ENCODE measurements at regions not wholly inside any gene's neighbourhood (a gene's known extent, or its start where the extent isn't known, plus 50 kb on each side); places are given as distances from the start of the nearest gene placed in this dataset.
"Not testable (repeated sequence)": the region's sequence is repeated elsewhere in the genome, so short reads cannot be mapped to it uniquely, and the experiment has no call there.

DNA sequence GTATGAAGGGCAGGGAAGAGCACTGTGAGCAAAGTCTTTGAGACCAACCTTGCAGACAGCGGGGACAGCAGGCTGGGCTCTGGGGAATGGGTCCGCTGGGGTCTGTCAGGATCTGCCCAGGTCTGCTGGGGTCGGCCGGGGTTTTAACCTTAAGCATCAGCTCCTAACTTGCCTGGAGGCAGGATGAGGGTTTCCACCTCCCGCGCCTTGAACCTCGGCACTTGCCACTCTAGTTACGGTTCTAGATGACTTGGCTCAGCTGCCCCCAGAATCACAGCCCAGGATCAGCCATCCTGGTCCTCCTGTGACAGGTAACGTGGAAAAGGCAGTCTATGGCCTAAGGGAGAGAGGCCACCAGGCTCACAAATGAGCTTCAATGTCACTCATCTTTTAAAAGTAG lies 50.4 kb upstream of the CACUL1 start:
- DNase-seq = no peak

DNA sequence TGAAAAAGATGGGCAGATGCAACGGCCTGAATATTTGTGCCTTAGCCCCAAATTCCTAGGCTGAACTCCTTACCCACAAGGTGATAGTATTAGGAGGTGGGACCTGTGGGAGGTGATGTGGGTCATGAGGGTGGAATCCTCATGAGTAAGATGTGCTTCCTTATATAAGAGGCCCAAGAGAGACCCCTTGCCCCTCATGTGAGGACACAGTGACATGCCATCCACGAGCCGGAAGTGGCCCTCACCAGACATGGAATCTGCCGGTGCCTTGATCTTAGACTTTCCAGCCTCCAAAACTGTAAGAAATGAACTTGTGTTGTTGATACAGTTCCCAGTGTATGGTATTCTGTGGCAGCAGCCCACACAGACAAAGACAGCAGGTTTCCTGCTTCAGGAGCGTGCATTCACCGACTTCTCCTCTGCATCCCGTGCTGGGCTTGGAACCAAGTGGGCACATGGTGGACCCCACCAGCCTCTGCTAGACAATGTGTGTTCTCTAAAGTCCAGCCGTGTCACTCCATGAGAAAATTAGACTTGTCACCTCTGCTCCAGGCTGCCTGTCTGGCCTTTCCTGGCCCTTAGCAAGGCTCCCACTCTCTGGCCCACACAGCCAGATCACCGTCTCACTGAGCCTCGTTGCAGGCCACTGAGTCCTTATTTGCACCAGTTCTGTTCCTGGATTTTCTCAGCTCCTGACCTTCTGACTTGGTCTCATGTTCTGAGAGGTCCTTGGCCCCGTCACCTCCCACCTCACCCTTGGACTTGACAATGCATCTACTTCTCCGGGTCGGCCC lies 52.9 kb upstream of the CACUL1 start:
- no peak for DNase-seq

DNA sequence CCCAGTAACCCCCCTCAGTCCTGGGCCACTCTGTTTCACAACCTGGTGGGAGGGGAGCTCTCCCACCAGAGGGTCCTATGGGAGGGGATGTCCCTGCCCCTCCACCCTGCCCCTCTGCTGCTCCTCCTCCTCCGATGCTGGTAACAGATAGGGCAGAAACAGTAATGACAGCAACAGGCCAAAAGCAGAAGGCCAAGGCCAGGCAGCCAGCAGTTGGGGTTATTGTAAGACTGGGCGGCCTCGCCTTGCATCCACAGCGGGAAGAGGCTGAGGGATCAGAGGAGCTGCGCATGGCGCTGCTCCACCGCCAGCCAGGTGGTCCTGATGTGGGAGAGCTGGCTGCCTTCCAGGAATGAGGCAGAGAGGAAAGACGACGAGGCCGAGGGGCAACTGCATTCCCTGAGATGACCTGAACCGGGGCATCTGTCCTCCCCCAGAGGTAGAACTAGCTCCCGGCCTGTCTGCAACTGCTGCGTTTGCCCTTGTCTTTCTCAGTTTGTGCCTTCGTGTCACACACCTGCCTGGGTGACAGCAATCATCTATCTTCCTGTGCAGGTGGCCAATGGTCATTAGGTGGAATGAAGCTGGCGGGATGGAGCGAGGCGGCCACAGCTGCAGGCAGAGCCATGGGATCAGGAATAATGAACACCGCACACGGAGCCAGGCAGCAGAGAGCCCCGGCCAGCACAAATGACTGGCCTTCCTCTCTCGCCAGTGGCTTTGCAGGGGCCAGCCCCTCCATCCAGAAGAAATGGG lies 54.0 kb upstream of the CACUL1 start:
- no peak for DNase-seq

DNA sequence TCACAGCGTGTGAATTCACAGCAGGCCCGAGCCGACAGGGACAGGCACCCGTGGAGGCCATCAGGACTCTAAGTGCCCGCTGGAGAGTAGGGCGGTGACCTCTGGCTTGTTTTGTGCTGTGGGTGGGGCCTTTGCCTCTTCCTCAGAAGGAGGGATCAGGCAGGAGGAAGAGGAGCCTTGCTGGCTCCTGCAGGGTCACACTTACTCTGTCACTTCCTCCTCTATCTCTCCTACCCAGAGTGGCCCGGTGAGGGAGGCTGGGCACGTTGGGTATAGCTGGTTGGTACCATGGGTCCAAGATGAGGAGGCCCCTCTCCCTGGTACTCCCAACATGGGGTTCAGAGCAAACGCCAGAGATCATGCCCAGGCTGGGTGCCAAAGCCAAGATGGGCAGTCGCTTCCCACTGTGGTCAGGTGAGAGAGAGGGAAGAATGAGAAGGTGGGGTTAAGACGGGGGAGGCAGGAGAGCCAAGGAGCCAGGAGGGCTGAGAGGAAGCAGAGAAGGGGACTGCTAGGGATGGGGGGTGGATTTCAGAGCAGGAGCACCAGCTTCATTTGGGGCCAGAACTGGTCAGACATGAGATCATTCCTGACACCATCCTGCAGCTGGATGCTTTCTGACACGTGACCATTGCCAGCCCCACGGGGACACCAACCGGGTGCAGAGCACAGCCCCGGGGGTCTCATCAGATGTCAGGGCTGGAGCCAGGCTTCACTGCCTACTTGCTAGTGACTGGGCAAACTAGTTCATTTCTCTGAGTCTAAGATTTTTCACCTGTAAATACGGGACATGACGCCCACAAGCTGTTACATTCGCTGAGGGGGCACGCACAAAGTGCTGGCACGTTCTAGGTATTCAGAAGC lies 54.8 kb upstream of the CACUL1 start:
- no peak for DNase-seq

DNA sequence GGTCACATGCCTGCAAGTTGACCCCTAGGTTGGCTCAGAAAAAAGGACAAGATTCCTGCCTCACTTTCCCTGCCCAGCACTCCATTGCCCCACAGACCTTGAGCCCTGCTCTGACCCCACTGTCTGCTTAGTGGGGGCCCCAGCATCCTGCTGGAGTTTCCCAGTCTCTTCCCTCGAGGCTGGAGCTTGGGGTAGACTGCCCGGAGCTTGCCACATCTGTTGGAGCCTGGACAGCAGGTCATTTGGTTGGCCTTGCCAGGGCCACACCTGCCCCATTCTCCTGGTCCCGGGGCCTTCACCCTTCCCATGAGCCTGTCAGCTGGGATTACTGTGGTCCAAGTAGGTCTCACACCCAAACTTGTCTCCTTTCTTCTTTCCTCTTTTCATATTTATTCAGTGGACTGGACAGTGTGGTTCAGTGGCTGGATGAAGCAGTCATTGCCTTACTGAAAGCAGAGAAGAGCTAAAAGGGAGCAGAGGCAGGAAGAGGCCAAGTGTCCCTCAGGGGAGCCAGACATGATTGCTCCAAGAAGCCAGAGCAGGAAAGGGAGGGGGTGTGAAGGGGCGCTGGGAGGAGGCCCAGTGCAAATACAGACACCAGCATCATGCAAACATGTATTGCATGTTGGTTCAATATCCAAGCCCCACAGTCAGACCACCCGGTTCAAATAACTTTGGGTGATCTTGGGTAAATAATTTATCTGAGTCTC lies 56.2 kb upstream of the CACUL1 start:
- DNase-seq = no peak

DNA sequence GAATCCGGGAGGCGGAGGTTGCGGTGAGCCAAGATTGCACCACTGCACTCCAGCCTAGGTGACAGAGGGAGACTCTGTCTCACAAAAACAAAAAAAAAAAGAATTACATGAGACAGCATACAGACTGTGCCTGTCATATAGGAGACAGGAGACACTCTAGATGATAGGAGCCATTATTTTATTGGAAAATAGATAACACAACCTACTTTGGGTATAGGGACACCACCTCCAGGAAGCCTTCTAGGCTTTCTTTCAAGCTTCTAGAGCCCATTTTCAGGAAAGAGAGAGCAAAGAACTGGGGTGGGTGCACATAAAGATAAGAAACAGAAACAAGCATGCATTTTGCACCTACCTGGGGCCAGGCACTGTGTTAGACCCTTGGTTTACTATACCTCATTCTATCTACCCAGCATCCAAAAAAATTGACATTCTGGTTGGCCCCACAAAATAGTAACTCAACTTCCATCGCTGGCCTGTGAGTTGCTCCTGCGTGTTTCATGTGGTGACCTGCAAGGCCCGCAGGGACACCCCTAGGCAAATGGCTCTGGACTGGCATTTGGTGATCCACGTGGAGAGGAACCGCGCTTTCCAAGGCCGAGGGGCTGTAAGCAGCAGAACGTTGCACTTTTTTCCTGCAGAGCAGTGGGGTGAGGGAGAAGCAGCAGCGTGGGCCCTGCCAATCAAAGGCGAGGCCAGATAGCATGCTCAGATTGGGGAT lies 57.1 kb upstream of the CACUL1 start:
- DNase-seq = no peak

DNA sequence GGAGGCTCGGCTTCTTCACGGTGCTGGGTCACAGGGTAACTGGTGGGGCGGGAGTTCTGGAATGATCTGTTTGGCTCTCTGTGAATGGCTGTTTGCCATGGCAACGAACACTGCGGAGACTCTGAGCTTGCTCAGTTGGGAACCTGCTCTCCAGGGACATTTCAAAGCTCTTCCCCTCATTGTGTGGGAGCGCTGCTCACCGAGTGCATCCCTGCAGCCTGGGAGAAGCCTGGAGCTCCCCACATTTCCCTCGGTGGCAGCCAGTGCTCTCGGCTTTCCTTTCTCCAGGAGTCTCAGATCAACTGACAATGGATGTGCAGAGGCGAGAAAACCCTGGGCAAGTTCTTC lies 57.6 kb upstream of the CACUL1 start:
- no peak for DNase-seq

DNA sequence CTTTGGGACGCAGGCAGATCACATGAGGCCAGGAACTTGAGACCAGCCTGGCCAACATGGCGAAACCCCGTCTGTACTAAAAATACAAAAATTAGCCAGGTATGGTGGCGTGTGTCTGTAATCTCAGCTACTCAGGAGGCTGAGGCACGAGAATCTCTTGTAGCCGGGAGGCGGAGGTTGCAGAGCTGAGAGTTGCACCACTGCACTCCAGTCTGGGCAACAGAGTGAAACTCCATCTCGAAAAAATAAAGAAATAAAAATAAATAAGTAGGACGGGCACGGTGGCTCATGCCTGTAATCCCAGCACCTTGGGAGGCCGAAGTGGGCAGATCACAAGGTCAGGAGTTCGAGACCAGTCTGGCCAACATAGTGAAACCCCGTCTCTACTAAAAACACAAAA lies 58.2 kb upstream of the CACUL1 start:
- not testable (repeated sequence) for DNase-seq

DNA sequence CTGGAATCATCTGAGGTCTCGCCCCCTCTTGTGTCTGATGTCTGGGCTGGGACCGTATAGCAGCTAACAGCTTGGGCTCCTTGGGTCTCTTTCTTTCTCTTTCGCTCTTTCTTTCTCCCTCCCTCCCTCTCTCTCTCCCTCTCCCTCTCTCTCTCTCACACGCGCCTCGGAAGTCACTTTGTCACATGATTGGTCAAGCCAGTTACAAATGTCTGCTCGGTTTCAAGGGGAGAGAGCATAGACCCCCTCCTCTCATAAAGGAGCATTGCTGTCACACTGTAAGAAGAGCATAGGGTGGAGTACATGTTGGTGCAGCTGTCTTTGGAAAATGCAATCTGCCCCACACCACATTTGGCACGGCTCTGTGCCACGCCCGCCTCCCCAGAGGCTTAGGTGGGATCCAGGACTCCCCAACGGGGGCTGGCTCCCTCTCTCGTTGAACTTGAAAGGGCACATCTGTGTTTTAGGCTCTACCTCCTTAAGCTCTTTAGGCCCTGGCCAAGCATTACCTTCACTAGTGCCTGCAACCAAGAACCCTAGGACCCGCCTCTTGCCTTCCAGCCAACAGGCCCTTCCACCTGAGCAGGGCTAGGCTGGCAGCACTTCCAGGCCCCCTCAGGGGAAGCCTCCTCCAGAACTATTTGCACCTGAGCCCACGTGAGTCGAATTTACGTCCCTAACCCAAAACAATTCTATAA lies 61.9 kb upstream of the CACUL1 start:
- no peak for DNase-seq

DNA sequence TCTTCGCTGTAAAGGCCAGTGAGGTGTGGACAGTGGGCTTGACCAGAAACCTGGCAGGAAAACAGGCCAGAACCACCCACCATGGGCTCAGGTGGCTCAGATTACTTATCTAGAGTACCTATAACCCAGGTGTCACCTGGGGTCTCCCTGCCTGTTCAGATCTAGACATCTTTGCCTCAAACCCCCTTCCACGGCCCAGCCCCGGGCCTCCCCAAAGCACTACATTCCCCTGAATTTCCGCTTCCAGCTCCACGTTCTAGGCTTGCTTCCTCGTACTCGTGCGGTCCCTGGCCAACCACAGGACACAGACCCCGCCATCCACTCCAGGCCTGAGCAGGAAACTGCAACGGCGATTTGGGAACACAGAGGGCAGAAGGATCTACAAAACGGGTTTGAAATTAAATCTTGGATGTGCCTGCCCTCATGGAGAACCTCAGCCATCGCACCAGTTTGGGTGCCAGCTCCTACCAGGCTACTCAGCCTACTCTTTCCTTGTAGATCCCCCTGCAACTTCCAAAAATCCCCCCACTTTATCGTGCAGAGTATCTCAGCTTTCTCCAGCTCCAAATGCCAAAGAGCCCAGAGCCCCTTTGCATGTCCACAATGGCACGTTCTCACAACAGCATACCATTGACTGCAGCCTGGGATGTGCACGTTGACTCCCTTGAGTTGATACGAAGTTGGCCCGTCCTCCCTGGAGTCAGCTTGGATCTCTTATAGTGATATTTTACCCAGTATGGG lies 62.7 kb upstream of the CACUL1 start:
- no peak for DNase-seq

DNA sequence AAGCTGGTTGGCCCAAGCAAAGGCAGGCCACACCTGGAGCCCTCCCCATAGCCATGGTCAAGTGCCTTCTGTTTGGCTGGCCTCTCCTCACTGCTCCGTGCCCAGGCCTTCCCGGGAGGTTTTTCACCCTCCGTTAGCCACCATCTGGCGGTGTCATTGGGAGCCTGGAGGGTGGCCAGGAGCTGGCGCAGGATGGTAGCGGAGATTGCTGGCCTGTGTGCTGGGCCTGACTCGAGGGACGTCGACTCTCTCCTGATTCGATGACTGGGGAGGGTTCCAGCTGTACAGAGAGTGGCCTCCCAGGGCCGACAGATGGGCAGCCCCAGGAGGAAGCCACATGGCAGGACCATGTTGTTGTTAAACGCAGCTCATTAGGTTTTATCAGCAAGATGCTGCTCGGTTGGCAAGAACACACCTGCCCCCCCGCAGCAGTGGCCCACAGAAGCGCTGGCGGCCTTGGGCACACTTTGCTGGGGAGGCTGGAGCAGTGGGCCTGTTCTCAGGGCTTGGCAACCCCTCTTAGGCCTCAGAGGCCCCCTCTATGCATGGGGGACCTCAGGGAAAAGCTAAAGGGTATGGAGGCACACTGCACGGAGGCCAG lies 64.0 kb upstream of the CACUL1 start:
- DNase-seq = no peak

DNA sequence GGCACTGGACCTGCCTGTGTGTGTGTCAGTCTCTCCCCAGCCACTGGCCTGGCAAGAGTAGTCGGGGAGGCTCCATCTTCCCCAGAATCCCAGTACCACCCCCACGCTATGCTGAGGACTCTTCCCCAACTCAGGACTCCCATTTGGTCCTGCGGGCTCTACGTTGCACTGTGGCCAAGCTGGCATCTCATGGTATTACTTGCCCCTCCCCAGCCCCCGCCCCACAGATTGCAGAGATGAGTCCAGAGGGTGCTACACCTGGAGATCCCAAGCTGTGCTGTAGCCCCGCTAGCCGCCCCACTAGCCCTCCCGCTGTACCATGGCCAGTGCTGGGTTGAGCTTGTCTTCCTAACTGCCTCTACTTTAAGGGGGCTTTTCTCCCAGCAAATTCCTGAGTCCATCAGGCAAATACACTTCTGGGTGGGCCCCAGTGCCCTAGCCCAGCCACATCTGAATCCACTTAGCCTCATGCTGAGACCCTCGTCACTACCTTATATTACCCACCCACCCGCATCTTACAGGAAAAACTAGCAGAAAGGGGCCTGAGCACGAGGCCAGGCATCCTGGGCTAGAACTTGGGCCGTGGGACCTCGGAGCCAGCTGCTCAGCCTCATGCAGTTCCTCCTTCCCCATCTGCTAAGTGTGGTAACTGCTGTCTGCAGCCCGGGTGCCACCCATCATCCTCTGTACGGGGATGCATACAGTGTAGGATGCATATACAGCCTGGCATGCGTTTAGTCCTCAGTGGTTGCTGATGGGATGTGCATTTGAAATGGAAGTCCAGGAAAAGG lies 65.8 kb upstream of the CACUL1 start:
- DNase-seq = no peak

DNA sequence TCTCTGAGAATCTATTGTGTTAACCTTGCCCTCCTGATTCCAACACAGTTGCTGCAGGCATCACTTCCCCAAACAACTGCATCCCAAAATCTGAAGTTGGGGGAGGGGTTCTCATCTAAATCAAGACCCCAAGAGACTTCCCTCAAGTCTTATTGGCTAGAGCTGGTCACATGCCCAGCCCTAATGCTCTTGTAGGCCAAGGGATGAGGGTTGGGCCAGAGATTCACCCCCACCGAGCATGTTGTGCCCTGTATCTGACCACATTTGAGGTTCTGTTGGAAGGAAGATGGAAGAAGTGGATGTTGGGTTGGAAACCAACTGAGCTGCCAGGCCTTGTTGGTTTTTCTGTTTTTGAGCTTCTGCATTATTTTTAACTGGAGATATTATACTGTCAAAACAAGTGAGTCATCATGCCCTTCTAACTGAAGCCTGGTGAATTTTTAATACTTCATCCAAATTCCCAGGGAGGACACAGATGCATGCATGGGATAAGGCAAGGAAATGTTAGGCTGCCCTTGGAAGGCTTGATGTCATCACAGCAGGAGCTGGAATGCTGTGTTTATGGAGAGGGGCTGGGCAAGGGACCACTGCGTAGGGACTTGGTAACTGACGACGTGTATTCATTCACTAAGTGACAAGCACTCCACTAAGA lies 68.6 kb upstream of the CACUL1 start:
- no peak for DNase-seq

DNA sequence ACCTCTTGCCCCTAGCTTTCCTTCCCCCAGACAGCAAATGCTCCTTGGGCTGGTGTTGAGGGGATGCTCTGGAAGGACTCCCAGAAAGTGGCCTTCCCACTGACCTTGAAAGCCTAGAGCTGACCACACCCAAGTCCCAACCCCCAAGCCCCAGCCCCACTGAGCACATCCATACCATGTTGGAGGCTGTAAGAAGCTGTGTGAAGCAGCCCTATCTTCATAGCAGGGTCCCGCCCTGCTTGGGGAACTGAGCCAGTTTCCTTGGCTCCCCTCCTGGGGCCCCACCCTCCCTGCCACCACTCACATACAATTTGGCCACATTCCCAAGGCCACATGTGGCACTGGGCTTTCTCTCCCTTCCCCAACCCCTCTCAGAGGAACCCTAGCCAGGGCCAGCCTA lies 72.3 kb upstream of the CACUL1 start:
- no peak for DNase-seq

DNA sequence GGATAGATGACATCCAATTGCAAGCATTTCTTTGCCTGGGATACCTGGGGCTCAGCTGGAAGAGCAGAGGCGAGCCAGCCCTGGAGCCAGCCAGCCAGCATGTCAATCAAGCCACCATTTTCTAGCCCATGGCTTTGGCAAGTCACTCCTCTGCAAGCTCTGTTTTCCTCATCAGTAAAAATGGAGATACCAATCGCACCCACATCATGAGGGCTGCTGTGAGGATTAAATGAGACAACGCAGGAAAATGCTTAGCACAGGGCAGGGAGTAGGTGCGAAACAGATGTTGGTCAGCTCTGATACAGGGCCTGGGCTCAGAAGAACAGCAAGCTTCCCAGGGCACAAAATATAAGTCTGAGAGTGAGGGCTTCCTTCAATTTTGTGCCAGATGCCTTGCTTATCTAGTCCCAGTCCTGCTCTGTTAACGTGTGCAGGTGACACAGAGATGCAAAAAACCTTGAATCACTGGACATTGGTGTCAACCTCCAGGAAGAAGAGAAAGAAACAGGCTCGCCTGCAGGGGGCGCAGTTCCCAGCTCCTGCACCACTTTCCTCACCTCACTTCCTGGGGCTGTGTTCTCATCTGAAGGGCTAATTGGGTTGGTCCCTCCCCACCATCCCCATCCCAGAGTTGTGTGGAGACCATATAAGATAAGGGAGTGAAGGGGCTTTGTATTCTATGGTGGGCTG lies 72.8 kb upstream of the CACUL1 start:
- no peak for DNase-seq

DNA sequence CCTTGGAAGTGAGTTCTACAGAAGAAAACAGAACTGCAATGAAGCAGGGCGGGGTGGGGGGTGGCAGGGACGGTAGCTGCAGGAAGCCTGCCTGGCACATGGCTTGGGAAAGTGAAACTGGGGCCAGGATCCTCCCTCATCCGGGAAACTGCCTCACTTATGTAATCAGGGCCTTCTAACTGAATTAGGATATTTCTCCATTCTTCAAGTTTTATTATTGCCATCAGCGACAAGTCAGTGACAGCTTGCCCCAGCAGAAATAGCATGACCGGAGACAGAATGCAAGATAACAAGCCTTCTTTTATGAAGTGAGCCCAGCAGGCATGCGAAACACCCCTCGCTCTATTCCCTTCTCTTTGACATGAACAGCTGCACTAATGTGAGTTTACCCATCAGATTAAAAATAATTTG lies 77.5 kb upstream of the CACUL1 start:
- DNase-seq = no peak

DNA sequence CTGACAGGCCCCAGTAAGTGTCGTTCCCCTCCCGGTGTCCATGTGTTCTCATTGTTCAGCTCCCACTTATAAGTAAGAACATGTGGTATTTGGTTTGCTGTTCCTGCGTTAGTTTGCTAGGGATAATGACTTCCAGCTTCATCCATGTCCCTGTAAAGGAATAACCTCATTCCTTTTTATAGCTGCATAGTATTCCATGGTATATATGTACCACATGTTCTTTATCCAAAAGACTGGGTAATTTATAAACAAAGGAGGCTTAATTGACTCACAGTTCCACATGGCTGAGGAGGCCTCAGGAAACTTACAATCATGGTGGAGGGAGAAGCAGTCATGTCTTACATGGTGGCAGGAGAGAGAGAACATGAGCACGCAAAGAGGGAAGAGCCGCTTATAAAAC lies 79.6 kb upstream of the CACUL1 start:
- DNase-seq = not testable (repeated sequence)

DNA sequence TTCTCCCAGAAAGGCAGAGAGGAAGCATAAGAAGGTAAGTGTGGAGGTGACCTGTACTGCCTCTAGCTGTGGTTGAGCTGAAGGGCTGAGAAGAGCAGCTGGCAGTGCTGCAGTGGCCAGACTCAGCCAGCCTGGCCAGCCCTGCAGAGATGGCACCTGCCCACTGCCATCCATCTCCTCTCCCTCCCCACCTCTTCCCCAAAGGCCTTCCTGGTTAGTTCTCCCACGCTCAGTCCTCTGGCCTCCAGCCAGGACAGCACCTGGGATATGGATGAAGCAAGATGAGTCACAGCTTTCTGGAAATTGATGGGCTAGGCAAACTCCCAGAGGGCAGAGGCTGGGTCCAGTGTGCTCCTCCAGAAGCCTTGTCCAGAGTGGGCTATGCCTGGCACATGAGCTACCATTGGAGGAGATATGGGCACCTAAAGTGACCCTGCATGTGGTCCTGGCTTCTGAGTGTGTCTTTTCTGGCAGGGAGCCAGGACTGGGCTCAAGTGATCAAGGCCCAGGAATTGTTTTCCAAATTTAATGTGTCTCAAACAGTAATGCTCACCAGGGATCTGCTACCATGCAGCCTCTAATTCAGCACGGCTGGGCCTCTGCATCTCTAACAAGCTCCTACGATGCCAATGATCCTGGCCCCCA lies 81.0 kb upstream of the CACUL1 start:
- DNase-seq = no peak

Measured in stimulated activated CD4-positive, alpha-beta T cell treated with anti-CD3 and anti-CD28 coated beads, Interleukin-4, amount 100 ng/mL, for 4 hours (primary cell).